Activated T-helper 1 cell treated with anti-CD3 and anti-CD28 coated beads, Interleukin-12 subunit alpha, Interleukin-12 subunit beta, Interleukin-2, Interleukin-4 antibody, amounts not matched to agents 30 ng/mL and 10 ng/mL and 1 ng/mL, durations not matched to agents 14 hours and 24 hours and 36 hours (primary cell): ENCODE measurements at regions not wholly inside any gene's neighbourhood (a gene's known extent, or its start where the extent isn't known, plus 50 kb on each side); places are given as distances from the start of the nearest gene placed in this dataset.

Experiments
- DNase-seq: peaks from one replicate; pipeline ENCODE4 v3.0.0; 2021; ENCODE audit warnings: low spot score
- H3K27ac Mint-ChIP-seq: one replicate; pipeline ENCODE4 v1.8.0; 2021; ENCODE audit warnings: mild to moderate bottlenecking, mixed read lengths
- H3K27me3 Mint-ChIP-seq: one replicate; pipeline ENCODE4 v1.8.0; 2022; ENCODE audit warnings: mild to moderate bottlenecking, moderate library complexity, mixed read lengths; ENCODE audit not compliant: insufficient read depth
- H3K36me3 Mint-ChIP-seq: one replicate; pipeline ENCODE4 v1.8.0; 2021; ENCODE audit warnings: low read depth, mixed read lengths
- H3K4me1 Mint-ChIP-seq: one replicate; pipeline ENCODE4 v1.8.0; 2021; ENCODE audit warnings: low read depth, mixed read lengths
- H3K4me3 Mint-ChIP-seq: one replicate; pipeline ENCODE4 v1.8.0; 2021; ENCODE audit warnings: mild to moderate bottlenecking, moderate library complexity, mixed read lengths
- H3K9me3 Mint-ChIP-seq: one replicate; pipeline ENCODE4 v1.8.0; 2021; ENCODE audit warnings: mixed read lengths
- intact Hi-C: fragments of 100-400 bp; cut with micrococcal nuclease; formaldehyde crosslinking; loops from one replicate; pipeline ENCODE4 v1.15.1; 2024

GRCh38 chr22:48433647-48434046 lies 1394.0 kb downstream of the BRD1 start:
- Mint-ChIP-seq H3K27ac (no peak overlapping the region), H3K36me3 (no peaks in the 10 kb centered on the region), H3K27me3 (no peaks in the 10 kb centered on the region), H3K4me1 (no peaks in the 10 kb centered on the region), H3K4me3 (no peak overlapping the region), H3K9me3 (no peaks in the 10 kb centered on the region)
- intact Hi-C loops = no loop called here
- DNase-seq = no peak

- Mint-ChIP-seq H3K4me1 (no peaks in the 10 kb centered on the region), H3K9me3 (no peaks in the 10 kb centered on the region), H3K36me3 (no peaks in the 10 kb centered on the region), H3K27ac (no peak overlapping the region), H3K4me3 (no peak overlapping the region), H3K27me3 (no peaks in the 10 kb centered on the region)
- DNase-seq = no peak
- intact Hi-C loops = no loop called here
Measured at GRCh38 chr22:48432781-48433518, 1394.7 kb downstream of the BRD1 start.

GRCh38 chr22:48431536-48432315 lies 1395.9 kb downstream of the BRD1 start:
- Mint-ChIP-seq H3K4me3 (no peak overlapping the region), H3K9me3 (no peaks in the 10 kb centered on the region), H3K4me1 (no peaks in the 10 kb centered on the region), H3K36me3 (no peaks in the 10 kb centered on the region), H3K27me3 (no peaks in the 10 kb centered on the region), H3K27ac (no peak overlapping the region)
- DNase-seq = no peak
- intact Hi-C loops = no loop called here

DNA sequence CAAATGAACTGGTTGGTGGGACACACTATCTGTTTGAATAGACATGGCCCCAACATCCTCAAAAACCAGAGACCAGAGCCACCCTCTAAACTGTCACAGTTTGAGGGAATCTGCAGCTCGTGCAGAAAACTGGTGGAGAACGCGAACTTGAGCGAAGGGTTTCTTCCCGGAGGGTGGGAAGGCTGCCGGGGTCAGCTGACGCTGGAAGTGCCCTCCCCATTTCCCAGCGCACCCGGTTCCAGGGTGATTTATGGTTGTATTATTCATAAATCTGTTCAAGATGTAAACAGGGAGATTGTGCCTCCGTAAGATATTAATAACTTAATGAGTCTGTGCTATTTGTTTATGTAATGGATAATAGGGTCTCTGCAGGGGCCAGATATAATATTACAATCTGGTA lies 1396.7 kb downstream of the BRD1 start:
- no peaks in the 10 kb centered on the region for H3K27me3 Mint-ChIP-seq

DNA sequence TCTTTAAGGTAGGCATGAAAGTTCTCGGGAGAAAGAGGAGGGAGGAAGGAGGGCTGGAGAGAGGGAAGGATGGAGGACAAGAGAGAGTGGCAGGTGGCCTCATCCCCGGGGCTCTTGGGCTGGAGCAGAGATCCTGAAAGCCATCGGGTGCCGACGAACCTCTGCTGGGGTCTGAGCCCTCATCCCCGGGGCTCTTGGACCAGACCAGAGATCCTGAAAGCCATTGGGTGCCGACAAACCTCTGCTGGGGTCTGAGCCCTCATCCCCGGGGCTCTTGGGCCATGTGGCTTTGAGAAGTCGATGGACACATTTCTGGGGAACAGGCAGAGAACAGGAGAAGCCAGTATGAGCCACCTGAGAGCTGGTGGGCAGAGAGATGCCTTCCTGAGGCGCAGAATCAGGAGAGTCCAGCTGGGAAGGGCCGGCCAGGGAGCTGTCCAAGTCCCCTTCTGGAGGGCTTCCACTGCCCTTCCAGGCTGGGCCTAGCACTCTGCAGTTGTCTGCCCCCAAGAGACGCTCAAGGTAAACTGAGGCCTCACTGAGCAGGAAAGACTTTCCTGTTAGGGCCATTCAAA lies 1398.1 kb downstream of the BRD1 start:
- Mint-ChIP-seq H3K36me3 (no peaks in the 10 kb centered on the region), H3K4me3 (no peak overlapping the region), H3K9me3 (no peaks in the 10 kb centered on the region), H3K4me1 (no peaks in the 10 kb centered on the region), H3K27me3 (no peaks in the 10 kb centered on the region), H3K27ac (no peak overlapping the region)
- DNase-seq = no peak
- intact Hi-C loops = no loop called here

More for the DNA sequence above, 1396.7 kb downstream of the BRD1 start:
- no peak overlapping the region for H3K4me3 Mint-ChIP-seq
- intact Hi-C loops = no loop called here
- no peaks in the 10 kb centered on the region for H3K9me3 Mint-ChIP-seq
- H3K36me3 Mint-ChIP-seq = no peaks in the 10 kb centered on the region
- no peak overlapping the region for H3K27ac Mint-ChIP-seq
- DNase-seq = no peak
- no peaks in the 10 kb centered on the region for H3K4me1 Mint-ChIP-seq

- Mint-ChIP-seq H3K36me3 (no peaks in the 10 kb centered on the region), H3K4me3 (no peak overlapping the region), H3K27ac (no peak overlapping the region), H3K4me1 (no peaks in the 10 kb centered on the region), H3K27me3 (no peaks in the 10 kb centered on the region), H3K9me3 (no peaks in the 10 kb centered on the region)
- intact Hi-C loops = no loop called here
- DNase-seq = no peak
Measured at GRCh38 chr22:48428631-48429371, 1398.9 kb downstream of the BRD1 start.

DNA sequence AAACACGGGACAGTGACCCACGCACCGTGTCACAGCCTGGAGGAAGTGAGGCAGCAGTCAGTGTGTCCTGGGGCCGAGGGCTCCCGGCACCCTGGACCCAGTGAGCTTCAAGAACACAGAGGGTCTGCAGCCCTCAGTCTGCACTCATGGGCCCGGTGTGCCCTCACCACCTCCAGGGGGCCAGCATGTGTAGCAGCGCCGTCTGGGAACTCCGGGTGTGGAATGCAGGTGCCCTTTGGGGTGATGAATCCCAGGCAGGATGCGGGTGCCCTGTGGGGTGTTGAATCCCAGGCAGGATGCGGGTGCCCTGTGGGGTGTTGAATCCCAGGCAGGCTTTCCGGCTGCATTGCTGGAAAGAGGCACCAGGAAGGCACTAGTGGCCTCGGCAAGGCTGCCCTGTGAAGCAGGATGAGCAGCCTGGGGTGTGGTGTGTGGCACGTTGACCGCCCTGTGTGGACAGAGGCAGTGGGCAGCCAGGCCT lies 1399.9 kb downstream of the BRD1 start:
- Mint-ChIP-seq H3K36me3 (no peaks in the 10 kb centered on the region), H3K27me3 (no peaks in the 10 kb centered on the region), H3K4me1 (no peaks in the 10 kb centered on the region), H3K4me3 (no peak overlapping the region), H3K27ac (no peak overlapping the region), H3K9me3 (no peaks in the 10 kb centered on the region)
- intact Hi-C loops = no loop called here
- DNase-seq = no peak

DNA sequence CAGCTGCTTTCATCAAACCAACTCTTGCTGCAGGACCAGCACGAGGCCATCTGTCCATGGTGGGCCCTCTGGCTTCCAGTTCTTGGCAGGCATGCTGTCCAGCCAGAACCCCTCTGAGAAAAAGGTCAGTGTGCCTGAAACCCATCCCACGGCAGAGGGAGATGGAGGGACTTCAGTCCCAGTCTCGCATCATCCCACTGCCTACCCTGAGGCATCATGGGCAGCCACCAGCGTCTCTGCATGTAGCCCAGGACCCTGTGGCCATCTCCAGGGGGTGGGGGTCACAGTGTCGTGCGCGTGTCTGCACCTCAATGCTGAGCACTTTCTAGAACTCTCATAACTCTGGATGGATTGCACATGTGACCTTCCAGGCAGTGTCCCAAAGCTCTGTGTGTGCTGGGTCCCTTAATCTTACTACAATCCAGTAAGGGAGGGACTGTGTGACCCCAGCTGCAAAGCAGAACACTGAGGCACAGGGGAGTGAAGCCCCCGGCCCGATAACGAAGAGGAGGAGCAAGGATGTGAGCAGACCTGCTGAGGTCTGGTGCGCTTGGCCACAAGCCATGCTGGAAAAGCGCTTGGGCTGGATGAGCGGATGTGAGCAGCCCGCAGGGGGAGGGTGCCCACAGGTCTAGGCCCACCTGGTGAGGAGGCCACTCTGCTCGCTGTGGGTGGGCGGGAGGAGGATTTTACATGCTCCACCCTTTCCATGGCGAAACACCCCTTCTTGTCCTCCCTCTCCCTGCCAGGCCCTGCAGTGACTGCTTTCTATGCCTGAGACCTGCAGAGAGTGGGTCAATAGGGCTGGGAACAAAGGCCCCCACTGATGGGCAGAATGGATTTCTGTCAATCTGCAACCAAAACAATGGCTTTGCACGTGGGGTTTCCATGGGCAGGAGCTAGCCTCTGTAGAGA lies 1401.0 kb downstream of the BRD1 start:
- intact Hi-C loops = no loop called here
- no peak for DNase-seq
- Mint-ChIP-seq H3K9me3 (no peaks in the 10 kb centered on the region), H3K27ac (no peak overlapping the region), H3K36me3 (no peaks in the 10 kb centered on the region), H3K4me1 (no peaks in the 10 kb centered on the region), H3K4me3 (no peak overlapping the region), H3K27me3 (peaks cover 1% of the 10 kb centered on the region)

GRCh38 chr22:48425641-48426040 lies 1402.0 kb downstream of the BRD1 start:
- no peaks in the 10 kb centered on the region for H3K9me3 Mint-ChIP-seq

GRCh38 chr22:48425091-48425506 lies 1402.6 kb downstream of the BRD1 start:
- no peak overlapping the region for H3K4me3 Mint-ChIP-seq
- H3K4me1 Mint-ChIP-seq = no peaks in the 10 kb centered on the region

More at GRCh38 chr22:48425641-48426040, 1402.0 kb downstream of the BRD1 start:
- intact Hi-C loops = no loop called here
- peaks cover 4% of the 10 kb centered on the region for H3K27me3 Mint-ChIP-seq
- no peak overlapping the region for H3K4me3 Mint-ChIP-seq
- no peak overlapping the region for H3K27ac Mint-ChIP-seq
- DNase-seq = no peak
- H3K4me1 Mint-ChIP-seq = no peaks in the 10 kb centered on the region
- no peaks in the 10 kb centered on the region for H3K36me3 Mint-ChIP-seq

GRCh38 chr22:48424661-48425060 lies 1403.0 kb downstream of the BRD1 start:
- Mint-ChIP-seq H3K36me3 (no peaks in the 10 kb centered on the region), H3K9me3 (no peaks in the 10 kb centered on the region), H3K27me3 (peaks cover 4% of the 10 kb centered on the region), H3K4me3 (no peak overlapping the region), H3K4me1 (no peaks in the 10 kb centered on the region), H3K27ac (no peak overlapping the region)
- intact Hi-C loops = no loop called here
- no peak for DNase-seq

More at GRCh38 chr22:48425091-48425506, 1402.6 kb downstream of the BRD1 start:
- no peak for DNase-seq
- no peaks in the 10 kb centered on the region for H3K9me3 Mint-ChIP-seq
- H3K27ac Mint-ChIP-seq = no peak overlapping the region
- H3K27me3 Mint-ChIP-seq = peaks cover 4% of the 10 kb centered on the region
- no peaks in the 10 kb centered on the region for H3K36me3 Mint-ChIP-seq
- intact Hi-C loops = no loop called here

DNA sequence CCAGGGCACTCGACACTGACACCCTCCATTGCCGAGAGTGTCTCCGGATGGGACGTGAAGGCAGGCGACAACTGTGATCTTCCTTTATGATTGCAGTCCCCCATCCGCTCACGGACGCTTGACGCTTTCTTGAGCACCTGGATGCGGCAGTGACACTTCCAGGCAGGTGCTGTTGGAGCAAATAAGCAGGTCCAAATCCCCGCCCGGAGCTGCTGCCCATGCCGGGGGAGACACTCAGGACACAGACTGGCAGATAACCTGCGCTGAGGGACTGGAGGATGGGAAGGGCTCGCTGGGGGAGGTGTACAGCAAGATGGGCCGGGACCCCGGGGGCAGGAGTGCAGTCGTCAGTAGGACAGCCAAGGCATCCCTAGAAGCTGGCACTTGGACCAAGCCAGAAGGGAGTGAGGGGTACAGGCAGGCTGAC lies 1403.5 kb downstream of the BRD1 start:
- Mint-ChIP-seq H3K4me1 (no peaks in the 10 kb centered on the region), H3K27me3 (peaks cover 4% of the 10 kb centered on the region), H3K27ac (no peak overlapping the region), H3K4me3 (no peak overlapping the region), H3K9me3 (no peaks in the 10 kb centered on the region), H3K36me3 (no peaks in the 10 kb centered on the region)
- intact Hi-C loops = no loop called here
- DNase-seq = no peak
